ENCODE measurements at regions not wholly inside any gene's neighbourhood (a gene's known extent, or its start where the extent isn't known, plus 50 kb on each side); places are given as distances from the start of the nearest gene placed in this dataset.

DNA sequence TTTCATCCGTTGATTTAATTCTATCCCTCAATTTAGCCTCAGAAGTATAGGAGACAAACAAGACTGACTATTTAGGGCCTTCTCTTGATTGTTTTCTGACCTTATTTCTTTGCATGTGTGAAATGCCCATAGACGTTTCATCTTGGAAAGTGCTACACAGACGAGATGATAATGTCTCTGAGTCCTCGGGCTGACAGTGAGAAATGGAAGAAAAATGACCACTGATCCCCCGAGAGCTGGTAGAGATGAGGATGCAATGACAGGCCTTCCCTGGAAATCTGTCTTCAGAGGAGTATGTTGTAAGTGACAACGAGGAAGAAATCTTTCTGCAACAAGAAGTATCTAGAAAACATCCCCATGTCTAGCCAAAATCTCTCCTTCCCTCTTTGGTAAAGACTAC lies 522.9 kb downstream of the HAPSTR1 start:
- TF ChIP-seq, protein P1, sequence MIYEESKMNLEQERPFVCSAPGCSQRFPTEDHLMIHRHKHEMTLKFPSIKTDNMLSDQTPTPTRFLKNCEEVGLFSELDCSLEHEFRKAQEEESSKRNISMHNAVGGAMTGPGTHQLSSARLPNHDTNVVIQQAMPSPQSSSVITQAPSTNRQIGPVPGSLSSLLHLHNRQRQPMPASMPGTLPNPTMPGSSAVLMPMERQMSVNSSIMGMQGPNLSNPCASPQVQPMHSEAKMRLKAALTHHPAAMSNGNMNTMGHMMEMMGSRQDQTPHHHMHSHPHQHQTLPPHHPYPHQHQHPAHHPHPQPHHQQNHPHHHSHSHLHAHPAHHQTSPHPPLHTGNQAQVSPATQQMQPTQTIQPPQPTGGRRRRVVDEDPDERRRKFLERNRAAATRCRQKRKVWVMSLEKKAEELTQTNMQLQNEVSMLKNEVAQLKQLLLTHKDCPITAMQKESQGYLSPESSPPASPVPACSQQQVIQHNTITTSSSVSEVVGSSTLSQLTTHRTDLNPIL (CRISPR knock-in tag; IDR thresholded peaks at IDR 0.05; ENCODE audit: low read depth): no peak
- TF ChIP-seq ARNTL (CRISPR knock-in tag; IDR thresholded peaks at IDR 0.05; ENCODE audit: borderline replicate concordance, low read depth): no peak
- no peak for ATAC-seq

DNA sequence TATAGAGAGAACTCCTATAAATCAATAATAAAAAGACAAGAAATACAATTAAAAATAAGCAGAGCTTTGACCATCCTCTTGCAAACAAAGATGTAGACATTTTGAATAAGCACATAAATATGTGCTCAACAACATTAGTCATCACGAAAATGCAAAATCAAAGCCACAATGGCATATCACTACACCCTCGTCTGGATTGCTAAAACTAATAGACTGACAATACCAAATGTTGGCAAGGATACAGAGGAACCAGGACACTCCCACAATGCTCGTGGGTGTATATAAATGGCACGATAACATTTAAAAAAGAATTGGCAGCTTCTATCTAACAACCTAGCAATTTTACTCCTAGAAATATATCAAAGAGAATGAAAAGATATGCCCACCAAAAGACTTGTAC lies 530.8 kb downstream of the HAPSTR1 start:
- TF ChIP-seq TOX (CRISPR knock-in tag; IDR thresholded peaks at IDR 0.05; ENCODE audit: borderline replicate concordance) (no peak), ZFP30 (CRISPR knock-in tag; IDR thresholded peaks at IDR 0.05) (no peak), ZNF565 (CRISPR knock-in tag; conservative IDR thresholded peaks at IDR 0.05; ENCODE audit: low read depth) (no peak), ESRRG (CRISPR knock-in tag; IDR thresholded peaks at IDR 0.05) (no peak), BACH2 (CRISPR knock-in tag; IDR thresholded peaks at IDR 0.05; ENCODE audit: borderline replicate concordance) (no peak), ARNTL (CRISPR knock-in tag; IDR thresholded peaks at IDR 0.05; ENCODE audit: borderline replicate concordance, low read depth) (no peak), TCF4 (CRISPR knock-in tag; IDR thresholded peaks at IDR 0.05; ENCODE audit: borderline replicate concordance) (no peak), ZNF70 (CRISPR knock-in tag; IDR thresholded peaks at IDR 0.05) (no peak), PPARA (CRISPR knock-in tag; IDR thresholded peaks at IDR 0.05; ENCODE audit: borderline replicate concordance) (no peak), SNAI2 (CRISPR knock-in tag; IDR thresholded peaks at IDR 0.05) (no peak), ZFP3 (CRISPR knock-in tag; IDR thresholded peaks at IDR 0.05) (no peak), ZNF8 (CRISPR knock-in tag; IDR thresholded peaks at IDR 0.05) (no peak), GLIS3 (CRISPR knock-in tag; IDR thresholded peaks at IDR 0.05) (no peak), CSDC2 (CRISPR knock-in tag; IDR thresholded peaks at IDR 0.05) (no peak)
- TF ChIP-seq, protein P1 (CRISPR knock-in tag; IDR thresholded peaks at IDR 0.05; ENCODE audit: low read depth): no peak
- TF ChIP-seq, protein P2, sequence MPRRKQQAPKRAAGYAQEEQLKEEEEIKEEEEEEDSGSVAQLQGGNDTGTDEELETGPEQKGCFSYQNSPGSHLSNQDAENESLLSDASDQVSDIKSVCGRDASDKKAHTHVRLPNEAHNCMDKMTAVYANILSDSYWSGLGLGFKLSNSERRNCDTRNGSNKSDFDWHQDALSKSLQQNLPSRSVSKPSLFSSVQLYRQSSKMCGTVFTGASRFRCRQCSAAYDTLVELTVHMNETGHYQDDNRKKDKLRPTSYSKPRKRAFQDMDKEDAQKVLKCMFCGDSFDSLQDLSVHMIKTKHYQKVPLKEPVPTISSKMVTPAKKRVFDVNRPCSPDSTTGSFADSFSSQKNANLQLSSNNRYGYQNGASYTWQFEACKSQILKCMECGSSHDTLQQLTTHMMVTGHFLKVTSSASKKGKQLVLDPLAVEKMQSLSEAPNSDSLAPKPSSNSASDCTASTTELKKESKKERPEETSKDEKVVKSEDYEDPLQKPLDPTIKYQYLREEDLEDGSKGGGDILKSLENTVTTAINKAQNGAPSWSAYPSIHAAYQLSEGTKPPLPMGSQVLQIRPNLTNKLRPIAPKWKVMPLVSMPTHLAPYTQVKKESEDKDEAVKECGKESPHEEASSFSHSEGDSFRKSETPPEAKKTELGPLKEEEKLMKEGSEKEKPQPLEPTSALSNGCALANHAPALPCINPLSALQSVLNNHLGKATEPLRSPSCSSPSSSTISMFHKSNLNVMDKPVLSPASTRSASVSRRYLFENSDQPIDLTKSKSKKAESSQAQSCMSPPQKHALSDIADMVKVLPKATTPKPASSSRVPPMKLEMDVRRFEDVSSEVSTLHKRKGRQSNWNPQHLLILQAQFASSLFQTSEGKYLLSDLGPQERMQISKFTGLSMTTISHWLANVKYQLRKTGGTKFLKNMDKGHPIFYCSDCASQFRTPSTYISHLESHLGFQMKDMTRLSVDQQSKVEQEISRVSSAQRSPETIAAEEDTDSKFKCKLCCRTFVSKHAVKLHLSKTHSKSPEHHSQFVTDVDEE (CRISPR knock-in tag; IDR thresholded peaks at IDR 0.05): no peak
- TF ChIP-seq, protein P3, sequence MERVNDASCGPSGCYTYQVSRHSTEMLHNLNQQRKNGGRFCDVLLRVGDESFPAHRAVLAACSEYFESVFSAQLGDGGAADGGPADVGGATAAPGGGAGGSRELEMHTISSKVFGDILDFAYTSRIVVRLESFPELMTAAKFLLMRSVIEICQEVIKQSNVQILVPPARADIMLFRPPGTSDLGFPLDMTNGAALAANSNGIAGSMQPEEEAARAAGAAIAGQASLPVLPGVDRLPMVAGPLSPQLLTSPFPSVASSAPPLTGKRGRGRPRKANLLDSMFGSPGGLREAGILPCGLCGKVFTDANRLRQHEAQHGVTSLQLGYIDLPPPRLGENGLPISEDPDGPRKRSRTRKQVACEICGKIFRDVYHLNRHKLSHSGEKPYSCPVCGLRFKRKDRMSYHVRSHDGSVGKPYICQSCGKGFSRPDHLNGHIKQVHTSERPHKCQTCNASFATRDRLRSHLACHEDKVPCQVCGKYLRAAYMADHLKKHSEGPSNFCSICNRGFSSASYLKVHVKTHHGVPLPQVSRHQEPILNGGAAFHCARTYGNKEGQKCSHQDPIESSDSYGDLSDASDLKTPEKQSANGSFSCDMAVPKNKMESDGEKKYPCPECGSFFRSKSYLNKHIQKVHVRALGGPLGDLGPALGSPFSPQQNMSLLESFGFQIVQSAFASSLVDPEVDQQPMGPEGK (CRISPR knock-in tag; IDR thresholded peaks at IDR 0.05; ENCODE audit: borderline replicate concordance): no peak
- ATAC-seq: no peak

DNA sequence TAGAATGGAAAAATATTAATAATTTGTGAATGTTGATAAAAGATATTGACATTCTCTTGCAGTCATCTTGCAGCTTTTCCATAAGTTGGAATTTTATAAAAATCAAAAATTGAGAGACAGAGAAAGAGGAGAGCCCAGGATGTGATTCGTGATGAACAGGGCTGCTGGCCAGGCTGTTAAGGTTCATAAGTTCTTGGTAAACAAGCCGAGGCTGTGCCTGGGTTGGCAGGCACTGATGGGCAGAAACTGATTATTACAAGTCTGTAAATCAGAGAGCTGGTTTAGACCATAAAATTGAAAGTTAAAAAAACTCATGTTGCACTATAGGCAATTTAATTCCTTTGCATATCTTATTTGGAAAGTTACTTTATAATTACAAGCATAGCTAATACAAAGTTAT lies 533.7 kb downstream of the HAPSTR1 start:
- no peak for ATAC-seq
- no peak for TF ChIP-seq ZNF565 (CRISPR knock-in tag; conservative IDR thresholded peaks at IDR 0.05; ENCODE audit: low read depth)
- no peak for TF ChIP-seq RARB (CRISPR knock-in tag; IDR thresholded peaks at IDR 0.05)
- no peak for TF ChIP-seq OSR1 (CRISPR knock-in tag; IDR thresholded peaks at IDR 0.05)
- TF ChIP-seq, protein P3 (CRISPR knock-in tag; IDR thresholded peaks at IDR 0.05; ENCODE audit: borderline replicate concordance): no peak

DNA sequence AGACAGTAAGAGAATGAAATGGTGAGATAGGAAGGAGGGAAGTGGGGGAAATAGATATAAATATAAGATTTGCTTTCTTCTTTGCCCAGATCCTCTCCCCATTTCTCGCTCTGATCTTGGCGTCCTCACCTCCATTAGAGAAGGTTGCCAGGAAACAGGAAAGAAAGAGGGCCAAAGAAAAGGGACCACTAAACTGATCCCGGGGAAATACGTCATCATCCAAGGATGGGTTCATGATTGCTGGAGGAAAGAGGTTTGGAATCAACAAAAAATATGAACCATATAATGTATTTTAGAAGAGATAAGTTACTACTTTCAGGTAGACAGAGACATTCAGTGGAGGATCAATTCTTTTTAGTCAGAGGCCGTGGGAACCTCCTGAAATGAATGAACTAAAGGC lies 536.0 kb downstream of the HAPSTR1 start:
- no peak for ATAC-seq

More for the DNA sequence above, 536.0 kb downstream of the HAPSTR1 start:
- TF ChIP-seq ARNTL (CRISPR knock-in tag; IDR thresholded peaks at IDR 0.05; ENCODE audit: borderline replicate concordance, low read depth): no peak

Measured in SK-N-SH treated with all-trans-retinoic acid at 6 μM for 48 hours (cell line).